ENCODE measurements at regions not wholly inside any gene's neighbourhood (a gene's known extent, or its start where the extent isn't known, plus 50 kb on each side); places are given as distances from the start of the nearest gene placed in this dataset.

GRCh38 chr22:19576460-19577421 lies 52.5 kb upstream of the CLDN5 start (continued):
- TF ChIP-seq ZNF407 (IDR thresholded peaks at IDR 0.05; ENCODE audit: low read depth): no peak
- no peak for TF ChIP-seq PML (IDR thresholded peaks at IDR 0.05; ENCODE audit: low read length)
- TF ChIP-seq KLF10 (CRISPR knock-in tag; IDR thresholded peaks at IDR 0.05): peak; percentile 75; the same call in 1 of the 2 replicates
- TF ChIP-seq SREBF1 (IDR thresholded peaks at IDR 0.05; ENCODE audit: borderline replicate concordance, low read depth, low read length): no peak
- no peak for TF ChIP-seq POLR2G (IDR thresholded peaks at IDR 0.05; ENCODE audit: low read depth, low read length)
- TF ChIP-seq SMAD1 (IDR thresholded peaks at IDR 0.05; ENCODE audit: low read depth, low read length, partially characterized antibody): no peak
- TF ChIP-seq TEAD4 (IDR thresholded peaks at IDR 0.05; ENCODE audit: low read length): no peak
- TF ChIP-seq TEAD4 (CRISPR knock-in tag; IDR thresholded peaks at IDR 0.05; ENCODE audit: borderline replicate concordance): no peak; the same call in 1 of the 2 replicates
- TF ChIP-seq LEF1 (IDR thresholded peaks at IDR 0.05): 0 out of 2 replicates have a peak, but pooled peaks have one; percentile 11
- TF ChIP-seq SP1 (CRISPR knock-in tag; IDR thresholded peaks at IDR 0.05): peak; percentile 53; the same call in 1 of the 2 replicates
- TF ChIP-seq ZKSCAN1 (IDR thresholded peaks at IDR 0.05; ENCODE audit: low read depth, low read length): peak; percentile 82; the same call in 1 of the 2 replicates
- no peak; the same call in 1 of the 2 replicates for TF ChIP-seq ZNF57 (CRISPR knock-in tag; IDR thresholded peaks at IDR 0.05)
- TF ChIP-seq ZNF408 (CRISPR knock-in tag; IDR thresholded peaks at IDR 0.05; ENCODE audit: low read depth): no peak
- no peak for TF ChIP-seq TRIM28 (IDR thresholded peaks at IDR 0.05)
- peak; percentile 46 for TF ChIP-seq L3MBTL2 (IDR thresholded peaks at IDR 0.05)
- TF ChIP-seq KLF6 (CRISPR knock-in tag; IDR thresholded peaks at IDR 0.05; ENCODE audit: borderline replicate concordance): no peak
- TF ChIP-seq NR3C1 (CRISPR knock-in tag; IDR thresholded peaks at IDR 0.05): no peak
- no peak for TF ChIP-seq ZNF124 (CRISPR knock-in tag; IDR thresholded peaks at IDR 0.05)
- peak; percentile 59; the same call in 1 of the 2 replicates for TF ChIP-seq JUNB (CRISPR knock-in tag; conservative IDR thresholded peaks at IDR 0.05)
- no peak for TF ChIP-seq ZNF77 (CRISPR knock-in tag; IDR thresholded peaks at IDR 0.05)
- TF ChIP-seq RBM25 (IDR thresholded peaks at IDR 0.05; ENCODE audit: low read depth, low read length, severe bottlenecking): no peak
- TF ChIP-seq BHLHE40 (IDR thresholded peaks at IDR 0.05; ENCODE audit: low read length): peak; percentile 79
- no peak for TF ChIP-seq PRMT5 (CRISPR knock-in tag; IDR thresholded peaks at IDR 0.05)
- no peak; the same call in 1 of the 2 replicates for TF ChIP-seq TARDBP (IDR thresholded peaks at IDR 0.05)
